GM21360 (cell line): ENCODE measurements at regions not wholly inside any gene's neighbourhood (a gene's known extent, or its start where the extent isn't known, plus 50 kb on each side); places are given as distances from the start of the nearest gene placed in this dataset.
"Not testable (repeated sequence)": the region's sequence is repeated elsewhere in the genome, so short reads cannot be mapped to it uniquely, and the experiment has no call there.

Source experiments
- ATAC-seq: cut with Tn5 transposase; IDR thresholded peaks from one replicate; pipeline ENCODE4 v1.9.1; 2021; ENCODE audit warnings: mild to moderate bottlenecking, moderate library complexity; ENCODE audit not compliant: unreplicated experiment

GRCh38 chr6:57983603-57984002, 666.2 kb downstream of the PRIM2 start:
- not testable (repeated sequence) for ATAC-seq

- not testable (repeated sequence) for ATAC-seq
Measured at GRCh38 chr6:57984575-57984974, 667.1 kb downstream of the PRIM2 start.

- not testable (repeated sequence) for ATAC-seq
Measured at GRCh38 chr6:57985734-57986133, 668.3 kb downstream of the PRIM2 start.

GRCh38 chr6:57986584-57986983, 669.2 kb downstream of the PRIM2 start:
- ATAC-seq = peak; percentile 98

- not testable (repeated sequence) for ATAC-seq
Measured at GRCh38 chr6:57989520-57990080, 672.2 kb downstream of the PRIM2 start.

GRCh38 chr6:57998858-57999619, 681.6 kb downstream of the PRIM2 start:
- not testable (repeated sequence) for ATAC-seq

GRCh38 chr6:58000233-58000632, 682.8 kb downstream of the PRIM2 start:
- ATAC-seq = peak; percentile 59

- peak; percentile 58 for ATAC-seq
Measured at GRCh38 chr6:58003417-58004167, 686.2 kb downstream of the PRIM2 start.

- not testable (repeated sequence) for ATAC-seq
Measured at GRCh38 chr6:58007334-58008000, 690.0 kb downstream of the PRIM2 start.

GRCh38 chr6:58008001-58008335, 690.5 kb downstream of the PRIM2 start:
- not testable (repeated sequence) for ATAC-seq

- ATAC-seq = not testable (repeated sequence)
Measured at GRCh38 chr6:58011954-58012600, 694.6 kb downstream of the PRIM2 start.

GRCh38 chr6:58016614-58017013, 699.2 kb downstream of the PRIM2 start:
- ATAC-seq = not testable (repeated sequence)

GRCh38 chr6:58028188-58028587, 710.8 kb downstream of the PRIM2 start:
- not testable (repeated sequence) for ATAC-seq

- ATAC-seq = not testable (repeated sequence)
Measured at GRCh38 chr6:58038213-58038612, 720.8 kb downstream of the PRIM2 start.

- not testable (repeated sequence) for ATAC-seq
Measured at GRCh38 chr6:58046584-58046983, 729.2 kb downstream of the PRIM2 start.

GRCh38 chr6:58047389-58047788, 730.0 kb downstream of the PRIM2 start:
- ATAC-seq = not testable (repeated sequence)

GRCh38 chr6:58047865-58048264, 730.4 kb downstream of the PRIM2 start:
- not testable (repeated sequence) for ATAC-seq

GRCh38 chr6:58055465-58056176, 738.2 kb downstream of the PRIM2 start:
- ATAC-seq = not testable (repeated sequence)

GRCh38 chr6:58059701-58060100, 742.3 kb downstream of the PRIM2 start:
- ATAC-seq = not testable (repeated sequence)

GRCh38 chr6:58063542-58063941, 746.1 kb downstream of the PRIM2 start:
- ATAC-seq = not testable (repeated sequence)
